GM12878 (cell line): ENCODE measurements at regions not wholly inside any gene's neighbourhood (a gene's known extent, or its start where the extent isn't known, plus 50 kb on each side); places are given as distances from the start of the nearest gene placed in this dataset.

Experiments used
- BCL11A ChIP-seq: IDR thresholded peaks from 2 replicates; pipeline ENCODE4 v1.6.1; 2011; ENCODE audit warnings: low read depth, low read length
- CUX1 ChIP-seq: IDR thresholded peaks from 2 replicates; pipeline ENCODE4 v1.6.1; 2012; ENCODE audit warnings: improper control_type of control experiment, low read depth, low read length; ENCODE audit not compliant: insufficient replicate concordance
- HDGF ChIP-seq: fragments of 450-650 bp; IDR thresholded peaks from 2 replicates; pipeline ENCODE4 v1.6.1; 2016; ENCODE audit warnings: antibody characterized with exemption
- JUND ChIP-seq: IDR thresholded peaks from 2 replicates; pipeline ENCODE4 v1.6.1; 2012; ENCODE audit warnings: low read depth, mild to moderate bottlenecking, low read length, improper control_type of control experiment, moderate library complexity
- MYC ChIP-seq: IDR thresholded peaks from 2 replicates; pipeline ENCODE4 v1.6.1; 2011; ENCODE audit warnings: mild to moderate bottlenecking, low read length, moderate library complexity, inconsistent platforms; ENCODE audit not compliant: insufficient read depth, insufficient replicate concordance, insufficient read length, severe bottlenecking
- NFXL1 ChIP-seq: fragments of 450-650 bp; IDR thresholded peaks from 2 replicates; pipeline ENCODE4 v1.6.1; 2017; ENCODE audit warnings: antibody characterized with exemption, mild to moderate bottlenecking, borderline replicate concordance
- NRF1 ChIP-seq: conservative IDR thresholded peaks from 2 replicates; pipeline ENCODE4 v1.6.1; 2011; ENCODE audit warnings: mild to moderate bottlenecking, low read depth, low read length, improper control_type of control experiment
- POU2F2 ChIP-seq: IDR thresholded peaks from 3 replicates; pipeline ENCODE4 v1.6.1; 2011; ENCODE audit warnings: low read depth, mild to moderate bottlenecking, low read length, borderline replicate concordance
- RUNX3 ChIP-seq: IDR thresholded peaks from 2 replicates; pipeline ENCODE4 v1.6.1; 2012; ENCODE audit warnings: low read length, inconsistent platforms
- TF ChIP-seq, protein P1 (sequence below): IDR thresholded peaks from 2 replicates; pipeline ENCODE4 v1.6.1; 2012; ENCODE audit warnings: low read depth, low read length, improper control_type of control experiment

GRCh38 chr14:104502060-104502459 lies 77.5 kb upstream of the C14orf180 start (continued):
- TF ChIP-seq CUX1, result no peak
- TF ChIP-seq NFXL1, result no peak
- TF ChIP-seq MYC, result no peak
- TF ChIP-seq HDGF, result no peak
- TF ChIP-seq POU2F2, result no peak
- TF ChIP-seq NRF1, result no peak
- no peak for TF ChIP-seq JUND
- TF ChIP-seq RUNX3, result no peak
- TF ChIP-seq, protein P1, sequence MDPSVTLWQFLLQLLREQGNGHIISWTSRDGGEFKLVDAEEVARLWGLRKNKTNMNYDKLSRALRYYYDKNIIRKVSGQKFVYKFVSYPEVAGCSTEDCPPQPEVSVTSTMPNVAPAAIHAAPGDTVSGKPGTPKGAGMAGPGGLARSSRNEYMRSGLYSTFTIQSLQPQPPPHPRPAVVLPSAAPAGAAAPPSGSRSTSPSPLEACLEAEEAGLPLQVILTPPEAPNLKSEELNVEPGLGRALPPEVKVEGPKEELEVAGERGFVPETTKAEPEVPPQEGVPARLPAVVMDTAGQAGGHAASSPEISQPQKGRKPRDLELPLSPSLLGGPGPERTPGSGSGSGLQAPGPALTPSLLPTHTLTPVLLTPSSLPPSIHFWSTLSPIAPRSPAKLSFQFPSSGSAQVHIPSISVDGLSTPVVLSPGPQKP, result no peak
- no peak for TF ChIP-seq BCL11A
